MM.1S (cell line): ENCODE measurements at regions not wholly inside any gene's neighbourhood (a gene's known extent, or its start where the extent isn't known, plus 50 kb on each side); places are given as distances from the start of the nearest gene placed in this dataset.
"Not testable (repeated sequence)": the region's sequence is repeated elsewhere in the genome, so short reads cannot be mapped to it uniquely, and the experiment has no call there.

ENCODE experiments used
- DNase-seq: peaks from one replicate; pipeline ENCODE4 v3.0.0-alpha.2; 2015
- H2AFZ ChIP-seq: fragments of 300-600 bp; sonication (generic); 2 replicates; pipeline ENCODE4 v1.6.0; 2016; ENCODE audit warnings: antibody characterized with exemption, low read length
- H3F3A ChIP-seq: fragments of 300-600 bp; sonication (generic); 2 replicates; pipeline ENCODE4 v1.6.1; 2016; ENCODE audit warnings: mild to moderate bottlenecking, antibody characterized with exemption, low read length, moderate library complexity, mixed read lengths; ENCODE audit not compliant: insufficient read depth
- H3K27ac ChIP-seq: fragments of 300-600 bp; sonication (generic); 2 replicates; pipeline ENCODE4 v1.5.1; 2016; ENCODE audit warnings: mild to moderate bottlenecking, low read length
- H3K27me3 ChIP-seq: fragments of 300-600 bp; sonication (generic); replicated peaks from 2 replicates; pipeline ENCODE4 v1.6.0; 2016; ENCODE audit warnings: low read length; ENCODE audit not compliant: insufficient read depth
- H3K36me3 ChIP-seq: fragments of 300-600 bp; sonication (generic); replicated peaks from 2 replicates; pipeline ENCODE4 v1.6.1; 2016; ENCODE audit warnings: mild to moderate bottlenecking, low read length, mixed read lengths; ENCODE audit not compliant: insufficient read depth
- H3K4me1 ChIP-seq: fragments of 300-600 bp; sonication (generic); 2 replicates; pipeline ENCODE4 v1.6.1; 2016; ENCODE audit warnings: low read length, mixed read lengths
- H3K4me2 ChIP-seq: fragments of 300-600 bp; sonication (generic); 2 replicates; pipeline ENCODE4 v1.6.0; 2016; ENCODE audit warnings: low read depth, low read length
- H3K4me3 ChIP-seq: fragments of 300-600 bp; sonication (generic); 2 replicates; pipeline ENCODE4 v1.5.1; 2016; ENCODE audit warnings: low read length, mixed read lengths
- H3K79me2 ChIP-seq: fragments of 300-600 bp; sonication (generic); 2 replicates; pipeline ENCODE4 v1.6.1; 2016; ENCODE audit warnings: mixed run types, low read length, mixed read lengths
- H3K9ac ChIP-seq: fragments of 300-600 bp; sonication (generic); 2 replicates; pipeline ENCODE4 v1.6.1; 2016; ENCODE audit warnings: low read length, mixed read lengths
- H3K9me2 ChIP-seq: fragments of 300-600 bp; sonication (generic); replicated peaks from 2 replicates; pipeline ENCODE4 v1.6.1; 2016; ENCODE audit warnings: mild to moderate bottlenecking, low read length, mixed read lengths; ENCODE audit not compliant: insufficient read depth
- H3K9me3 ChIP-seq: fragments of 300-600 bp; sonication (generic); replicated peaks from 2 replicates; pipeline ENCODE4 v1.6.1; 2016; ENCODE audit warnings: mild to moderate bottlenecking, low read length, mixed read lengths; ENCODE audit not compliant: insufficient read depth
- H4K20me1 ChIP-seq: fragments of 300-600 bp; sonication (generic); 2 replicates; pipeline ENCODE4 v1.6.1; 2016; ENCODE audit warnings: mild to moderate bottlenecking, low read length, moderate library complexity, mixed read lengths; ENCODE audit not compliant: insufficient read depth
- EZH2 ChIP-seq: fragments of 300-600 bp; sonication (generic); optimal IDR thresholded peaks from 2 replicates; pipeline ENCODE3; 2017; ENCODE audit warnings: low read depth, mild to moderate bottlenecking, antibody characterized with exemption, low read length, mixed read lengths
- EZH2phosphoT487 ChIP-seq: fragments of 300-600 bp; sonication (generic); IDR thresholded peaks from 2 replicates; pipeline ENCODE4 v1.6.1; 2018; ENCODE audit warnings: antibody characterized with exemption, low read length
- TF ChIP-seq, protein P1 (sequence below): fragments of 300-600 bp; sonication (generic); IDR thresholded peaks from 2 replicates; pipeline ENCODE4 v1.5.1; 2016; ENCODE audit warnings: antibody characterized with exemption, low read length, mixed read lengths

DNA sequence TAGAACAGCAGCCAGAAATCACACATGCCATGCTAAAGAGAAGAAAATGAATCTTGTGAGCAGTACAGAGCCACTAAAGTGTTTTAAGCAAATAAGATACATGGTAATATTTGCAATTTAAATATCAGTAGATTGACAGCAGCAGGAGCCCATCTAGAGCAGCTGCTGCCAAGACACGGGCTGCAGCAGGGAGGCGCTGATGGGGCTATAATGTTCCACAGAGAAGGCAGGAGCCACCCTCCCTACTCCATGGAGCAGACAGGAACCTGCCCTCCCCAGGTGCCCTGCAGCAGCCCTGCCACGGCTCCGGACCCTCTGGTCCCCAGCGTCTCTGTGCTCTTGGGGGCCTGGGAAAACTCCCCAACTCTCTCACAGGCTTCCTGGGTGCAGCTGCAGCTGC, 224.1 kb upstream of the ISL1 start:
- H3K4me1 ChIP-seq: no peaks in the 10 kb centered on the region
- no peaks in the 10 kb centered on the region for H3F3A ChIP-seq
- no peak for DNase-seq
- H3K4me3 ChIP-seq: no peak overlapping the region
- H3K9ac ChIP-seq: no peak overlapping the region
- no peak overlapping the region for H2AFZ ChIP-seq
- no peaks in the 10 kb centered on the region for H4K20me1 ChIP-seq
- H3K9me2 ChIP-seq: no peaks in the 10 kb centered on the region
- H3K27me3 ChIP-seq: no peaks in the 10 kb centered on the region
- TF ChIP-seq EZH2phosphoT487 (no peak), EZH2 (no peak)
- TF ChIP-seq, protein P1, sequence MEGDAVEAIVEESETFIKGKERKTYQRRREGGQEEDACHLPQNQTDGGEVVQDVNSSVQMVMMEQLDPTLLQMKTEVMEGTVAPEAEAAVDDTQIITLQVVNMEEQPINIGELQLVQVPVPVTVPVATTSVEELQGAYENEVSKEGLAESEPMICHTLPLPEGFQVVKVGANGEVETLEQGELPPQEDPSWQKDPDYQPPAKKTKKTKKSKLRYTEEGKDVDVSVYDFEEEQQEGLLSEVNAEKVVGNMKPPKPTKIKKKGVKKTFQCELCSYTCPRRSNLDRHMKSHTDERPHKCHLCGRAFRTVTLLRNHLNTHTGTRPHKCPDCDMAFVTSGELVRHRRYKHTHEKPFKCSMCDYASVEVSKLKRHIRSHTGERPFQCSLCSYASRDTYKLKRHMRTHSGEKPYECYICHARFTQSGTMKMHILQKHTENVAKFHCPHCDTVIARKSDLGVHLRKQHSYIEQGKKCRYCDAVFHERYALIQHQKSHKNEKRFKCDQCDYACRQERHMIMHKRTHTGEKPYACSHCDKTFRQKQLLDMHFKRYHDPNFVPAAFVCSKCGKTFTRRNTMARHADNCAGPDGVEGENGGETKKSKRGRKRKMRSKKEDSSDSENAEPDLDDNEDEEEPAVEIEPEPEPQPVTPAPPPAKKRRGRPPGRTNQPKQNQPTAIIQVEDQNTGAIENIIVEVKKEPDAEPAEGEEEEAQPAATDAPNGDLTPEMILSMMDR: no peak
- H3K27ac ChIP-seq: no peak overlapping the region
- H3K36me3 ChIP-seq: no peaks in the 10 kb centered on the region
- no peaks in the 10 kb centered on the region for H3K79me2 ChIP-seq
- H3K9me3 ChIP-seq: no peaks in the 10 kb centered on the region
- no peak overlapping the region for H3K4me2 ChIP-seq

DNA sequence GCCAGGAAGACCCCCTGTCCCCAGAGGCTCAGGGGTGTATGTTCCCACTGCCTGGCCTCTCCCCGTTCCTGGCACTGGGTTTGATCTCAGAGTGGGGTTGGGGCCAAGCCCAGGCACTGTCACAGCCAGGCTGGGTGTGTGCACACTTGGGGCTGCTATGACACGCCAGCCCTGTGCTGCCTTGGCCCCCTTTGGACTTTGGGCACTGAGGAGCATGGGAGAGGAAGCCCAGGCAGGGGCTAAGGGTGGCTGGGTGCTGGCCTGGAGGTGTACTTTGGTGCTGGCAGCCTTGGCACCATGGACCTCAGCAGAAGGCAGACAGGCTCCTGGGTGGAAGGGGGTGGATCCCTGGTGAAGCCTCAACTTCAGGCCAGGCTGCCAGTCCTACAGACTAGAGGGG, 223.6 kb upstream of the ISL1 start:
- no peaks in the 10 kb centered on the region for H3K27me3 ChIP-seq
- no peak for DNase-seq
- no peak overlapping the region for H3K9ac ChIP-seq
- H3K9me3 ChIP-seq: no peaks in the 10 kb centered on the region
- H2AFZ ChIP-seq: no peak overlapping the region
- H3K36me3 ChIP-seq: no peaks in the 10 kb centered on the region
- no peak overlapping the region for H3K4me3 ChIP-seq
- no peaks in the 10 kb centered on the region for H3F3A ChIP-seq
- no peaks in the 10 kb centered on the region for H4K20me1 ChIP-seq
- no peak overlapping the region for H3K27ac ChIP-seq
- H3K4me1 ChIP-seq: no peaks in the 10 kb centered on the region
- H3K9me2 ChIP-seq: no peaks in the 10 kb centered on the region
- no peak overlapping the region for H3K4me2 ChIP-seq
- no peaks in the 10 kb centered on the region for H3K79me2 ChIP-seq
- TF ChIP-seq, protein P1: no peak
- no peak for TF ChIP-seq EZH2
- TF ChIP-seq EZH2phosphoT487: no peak

DNA sequence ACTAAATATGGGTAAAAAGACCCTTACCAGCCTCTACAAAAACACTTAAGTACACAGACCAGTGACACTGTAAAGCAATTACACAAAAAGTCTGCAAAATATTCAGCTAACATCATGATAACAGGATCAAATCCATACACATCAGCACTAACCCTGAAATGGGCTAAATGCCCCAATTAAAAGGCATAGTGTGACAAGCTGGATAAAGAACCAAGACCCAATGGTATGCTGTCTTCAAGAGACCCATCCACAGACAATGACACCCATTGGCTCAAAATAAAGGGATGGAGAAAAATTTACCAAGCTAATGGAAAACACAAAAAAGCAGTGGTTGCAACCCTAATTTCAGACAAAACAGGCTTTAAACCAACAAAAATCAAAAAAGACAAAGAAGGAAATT, 221.0 kb upstream of the ISL1 start:
- H2AFZ ChIP-seq: no peak overlapping the region
- H3K36me3 ChIP-seq: no peaks in the 10 kb centered on the region
- no peaks in the 10 kb centered on the region for H3F3A ChIP-seq
- H3K79me2 ChIP-seq: no peaks in the 10 kb centered on the region
- H3K9ac ChIP-seq: no peak overlapping the region
- H3K4me1 ChIP-seq: no peaks in the 10 kb centered on the region
- H3K9me3 ChIP-seq: no peaks in the 10 kb centered on the region
- DNase-seq: no peak
- no peak overlapping the region for H3K4me3 ChIP-seq
- no peak overlapping the region for H3K27ac ChIP-seq
- no peaks in the 10 kb centered on the region for H3K9me2 ChIP-seq
- TF ChIP-seq, protein P1: no peak
- TF ChIP-seq EZH2: no peak
- TF ChIP-seq EZH2phosphoT487: no peak
- no peak overlapping the region for H3K4me2 ChIP-seq
- H3K27me3 ChIP-seq: no peaks in the 10 kb centered on the region
- H4K20me1 ChIP-seq: no peaks in the 10 kb centered on the region

DNA sequence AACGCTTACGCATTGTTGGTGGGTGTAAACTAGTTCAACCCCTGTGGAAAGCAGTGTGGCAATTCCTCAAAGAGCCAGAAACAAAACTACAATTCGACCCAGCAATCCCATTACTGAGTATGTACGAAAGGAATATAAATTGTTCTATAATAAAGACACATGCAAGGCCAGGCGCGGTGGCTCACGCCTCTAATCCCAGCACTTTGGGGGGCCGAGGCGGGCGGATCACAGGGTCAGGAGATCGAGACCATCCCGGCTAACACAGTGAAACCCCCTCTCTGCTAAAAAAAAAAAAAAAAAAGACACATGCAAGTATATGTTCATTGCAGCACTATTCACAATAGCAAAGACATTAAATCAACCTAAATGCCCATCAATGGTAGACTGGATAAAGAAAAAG, 217.6 kb upstream of the ISL1 start:
- H3F3A ChIP-seq, H3K9me3 ChIP-seq, DNase-seq, H3K27me3 ChIP-seq, H2AFZ ChIP-seq, H3K27ac ChIP-seq, H3K9me2 ChIP-seq, H3K4me2 ChIP-seq, H4K20me1 ChIP-seq, H3K79me2 ChIP-seq, H3K36me3 ChIP-seq, H3K4me1 ChIP-seq, H3K4me3 ChIP-seq, H3K9ac ChIP-seq: not testable (repeated sequence)
